ENCODE measurements at regions not wholly inside any gene's neighbourhood (a gene's known extent, or its start where the extent isn't known, plus 50 kb on each side); places are given as distances from the start of the nearest gene placed in this dataset.
"Not testable (repeated sequence)": the region's sequence is repeated elsewhere in the genome, so short reads cannot be mapped to it uniquely, and the experiment has no call there.

- Histone ChIP-seq H3K36me3 (ENCODE audit: control insufficient read depth in 3 of 3, insufficient read depth in 2 of 3, low read depth in 1 of 3, low read length in 3 of 3) (no peaks in the 10 kb centered on the region), H3K4me1 (ENCODE audit: control insufficient read depth in 3 of 3, insufficient read depth in 2 of 3, low read depth in 1 of 3, low read length in 2 of 3) (no peaks in the 10 kb centered on the region), H3K27ac (ENCODE audit: low read depth in 1 of 3, low read length in 2 of 3) (no peak overlapping the region), H3K4me3 (ENCODE audit: low read depth in 1 of 3, low read length in 3 of 3) (no peak overlapping the region), H3K9me3 (ENCODE audit: control insufficient read depth in 2 of 2, insufficient read depth in 1 of 2, low read depth in 1 of 2, low read length in 1 of 2) (no peaks in the 10 kb centered on the region), H3K27me3 (ENCODE audit: control insufficient read depth in 3 of 3, insufficient read depth in 3 of 3, low read length in 3 of 3) (no peaks in the 10 kb centered on the region)
- FAIRE-seq: no peak
- DNase-seq: no peak
- WGBS, 3 donors: 68 to 77% (median 72%) methylated on average over 3 of the region's 3 CpGs
Observed at GRCh38 chr3:153274561-153274960, 112.5 kb downstream of the RAP2B start.

GRCh38 chr3:153275514-153275913 lies 113.5 kb downstream of the RAP2B start:
- no peaks in the 10 kb centered on the region for H3K9me3 ChIP-seq (ENCODE audit: control insufficient read depth in 2 of 2, insufficient read depth in 1 of 2, low read depth in 1 of 2, low read length in 1 of 2)
- FAIRE-seq (no peak), DNase-seq (no peak)
- no peak overlapping the region for H3K4me3 ChIP-seq (ENCODE audit: low read depth in 1 of 3, low read length in 3 of 3)
- no peaks in the 10 kb centered on the region for H3K36me3 ChIP-seq (ENCODE audit: control insufficient read depth in 3 of 3, insufficient read depth in 2 of 3, low read depth in 1 of 3, low read length in 3 of 3)
- H3K27me3 ChIP-seq (ENCODE audit: control insufficient read depth in 3 of 3, insufficient read depth in 3 of 3, low read length in 3 of 3): no peaks in the 10 kb centered on the region
- no peaks in the 10 kb centered on the region for H3K4me1 ChIP-seq (ENCODE audit: control insufficient read depth in 3 of 3, insufficient read depth in 2 of 3, low read depth in 1 of 3, low read length in 2 of 3)
- H3K27ac ChIP-seq (ENCODE audit: low read depth in 1 of 3, low read length in 2 of 3): no peak overlapping the region

GRCh38 chr3:153277029-153277428 lies 115.0 kb downstream of the RAP2B start:
- FAIRE-seq (no peak), DNase-seq (no peak)
- Histone ChIP-seq H3K4me3 (ENCODE audit: low read depth in 1 of 3, low read length in 3 of 3) (no peak overlapping the region), H3K36me3 (ENCODE audit: control insufficient read depth in 3 of 3, insufficient read depth in 2 of 3, low read depth in 1 of 3, low read length in 3 of 3) (no peaks in the 10 kb centered on the region), H3K27ac (ENCODE audit: low read depth in 1 of 3, low read length in 2 of 3) (no peak overlapping the region), H3K27me3 (ENCODE audit: control insufficient read depth in 3 of 3, insufficient read depth in 3 of 3, low read length in 3 of 3) (no peaks in the 10 kb centered on the region), H3K4me1 (ENCODE audit: control insufficient read depth in 3 of 3, insufficient read depth in 2 of 3, low read depth in 1 of 3, low read length in 2 of 3) (no peaks in the 10 kb centered on the region), H3K9me3 (ENCODE audit: control insufficient read depth in 2 of 2, insufficient read depth in 1 of 2, low read depth in 1 of 2, low read length in 1 of 2) (no peaks in the 10 kb centered on the region)
- 63 to 86% (median 66%) methylated on average over 2 of the region's 2 CpGs for WGBS, 3 donors

GRCh38 chr3:153281236-153281997 lies 119.4 kb downstream of the RAP2B start:
- H3K27ac ChIP-seq (ENCODE audit: low read depth in 1 of 3, low read length in 2 of 3); H3K27me3 ChIP-seq (ENCODE audit: control insufficient read depth in 3 of 3, insufficient read depth in 3 of 3, low read length in 3 of 3); H3K4me1 ChIP-seq (ENCODE audit: control insufficient read depth in 3 of 3, insufficient read depth in 2 of 3, low read depth in 1 of 3, low read length in 2 of 3); FAIRE-seq; H3K4me3 ChIP-seq (ENCODE audit: low read depth in 1 of 3, low read length in 3 of 3); DNase-seq; H3K36me3 ChIP-seq (ENCODE audit: control insufficient read depth in 3 of 3, insufficient read depth in 2 of 3, low read depth in 1 of 3, low read length in 3 of 3); H3K9me3 ChIP-seq (ENCODE audit: control insufficient read depth in 2 of 2, insufficient read depth in 1 of 2, low read depth in 1 of 2, low read length in 1 of 2): not testable (repeated sequence)
- WGBS, 3 donors: 87 to 90% (median 88%) methylated on average over 29 of the region's 29 CpGs

GRCh38 chr3:153282355-153282754 lies 120.3 kb downstream of the RAP2B start:
- Histone ChIP-seq H3K27me3 (ENCODE audit: control insufficient read depth in 3 of 3, insufficient read depth in 3 of 3, low read length in 3 of 3) (no peaks in the 10 kb centered on the region), H3K4me3 (ENCODE audit: low read depth in 1 of 3, low read length in 3 of 3) (no peak overlapping the region), H3K36me3 (ENCODE audit: control insufficient read depth in 3 of 3, insufficient read depth in 2 of 3, low read depth in 1 of 3, low read length in 3 of 3) (no peaks in the 10 kb centered on the region), H3K27ac (ENCODE audit: low read depth in 1 of 3, low read length in 2 of 3) (no peak overlapping the region), H3K4me1 (ENCODE audit: control insufficient read depth in 3 of 3, insufficient read depth in 2 of 3, low read depth in 1 of 3, low read length in 2 of 3) (no peaks in the 10 kb centered on the region), H3K9me3 (ENCODE audit: control insufficient read depth in 2 of 2, insufficient read depth in 1 of 2, low read depth in 1 of 2, low read length in 1 of 2) (no peaks in the 10 kb centered on the region)
- 91 to 92% (median 92%) methylated on average over 5 of the region's 5 CpGs for WGBS, 3 donors
- DNase-seq (no peak), FAIRE-seq (no peak)

- no peak overlapping the region for H3K27ac ChIP-seq (ENCODE audit: low read depth in 1 of 3, low read length in 2 of 3)
Observed at GRCh38 chr3:153284282-153284938, 122.4 kb downstream of the RAP2B start.

GRCh38 chr3:153285194-153285641 lies 123.2 kb downstream of the RAP2B start:
- DNase-seq: no peak
- FAIRE-seq: no peak
- Histone ChIP-seq H3K36me3 (ENCODE audit: control insufficient read depth in 3 of 3, insufficient read depth in 2 of 3, low read depth in 1 of 3, low read length in 3 of 3) (no peaks in the 10 kb centered on the region), H3K27me3 (ENCODE audit: control insufficient read depth in 3 of 3, insufficient read depth in 3 of 3, low read length in 3 of 3) (no peaks in the 10 kb centered on the region), H3K4me1 (ENCODE audit: control insufficient read depth in 3 of 3, insufficient read depth in 2 of 3, low read depth in 1 of 3, low read length in 2 of 3) (no peaks in the 10 kb centered on the region), H3K27ac (ENCODE audit: low read depth in 1 of 3, low read length in 2 of 3) (peak overlapping the region in 1 of 3 donors; percentile 75), H3K9me3 (ENCODE audit: control insufficient read depth in 2 of 2, insufficient read depth in 1 of 2, low read depth in 1 of 2, low read length in 1 of 2) (no peaks in the 10 kb centered on the region), H3K4me3 (ENCODE audit: low read depth in 1 of 3, low read length in 3 of 3) (no peak overlapping the region)
- WGBS, 3 donors: 37 to 56% (median 46%) methylated on average over 1 of the region's 1 CpG

More at GRCh38 chr3:153284282-153284938, 122.4 kb downstream of the RAP2B start:
- peak in 1 of 2 donors; percentile 9 for DNase-seq
- H3K4me1 ChIP-seq (ENCODE audit: control insufficient read depth in 3 of 3, insufficient read depth in 2 of 3, low read depth in 1 of 3, low read length in 2 of 3): no peaks in the 10 kb centered on the region
- no peaks in the 10 kb centered on the region for H3K27me3 ChIP-seq (ENCODE audit: control insufficient read depth in 3 of 3, insufficient read depth in 3 of 3, low read length in 3 of 3)
- 25 to 40% (median 40%) methylated on average over 4 of the region's 4 CpGs for WGBS, 3 donors
- no peak for FAIRE-seq
- no peaks in the 10 kb centered on the region for H3K36me3 ChIP-seq (ENCODE audit: control insufficient read depth in 3 of 3, insufficient read depth in 2 of 3, low read depth in 1 of 3, low read length in 3 of 3)
- no peak overlapping the region for H3K4me3 ChIP-seq (ENCODE audit: low read depth in 1 of 3, low read length in 3 of 3)
- no peaks in the 10 kb centered on the region for H3K9me3 ChIP-seq (ENCODE audit: control insufficient read depth in 2 of 2, insufficient read depth in 1 of 2, low read depth in 1 of 2, low read length in 1 of 2)

- FAIRE-seq (no peak), DNase-seq (no peak)
- 81 to 83% (median 82%) methylated on average over 2 of the region's 2 CpGs for WGBS, 3 donors
Observed at GRCh38 chr3:153285982-153286381, 124.0 kb downstream of the RAP2B start.

More at GRCh38 chr3:153285982-153286381, 124.0 kb downstream of the RAP2B start:
- Histone ChIP-seq H3K36me3 (ENCODE audit: control insufficient read depth in 3 of 3, insufficient read depth in 2 of 3, low read depth in 1 of 3, low read length in 3 of 3) (no peaks in the 10 kb centered on the region), H3K4me3 (ENCODE audit: low read depth in 1 of 3, low read length in 3 of 3) (no peak overlapping the region), H3K9me3 (ENCODE audit: control insufficient read depth in 2 of 2, insufficient read depth in 1 of 2, low read depth in 1 of 2, low read length in 1 of 2) (no peaks in the 10 kb centered on the region), H3K27ac (ENCODE audit: low read depth in 1 of 3, low read length in 2 of 3) (no peak overlapping the region), H3K4me1 (ENCODE audit: control insufficient read depth in 3 of 3, insufficient read depth in 2 of 3, low read depth in 1 of 3, low read length in 2 of 3) (no peaks in the 10 kb centered on the region), H3K27me3 (ENCODE audit: control insufficient read depth in 3 of 3, insufficient read depth in 3 of 3, low read length in 3 of 3) (no peaks in the 10 kb centered on the region)
